Stimulated activated effector memory CD8-positive, alpha-beta T cell treated with anti-CD3 and anti-CD28 coated beads, Interleukin-12 subunit alpha, Interleukin-12 subunit beta, amount 100 ng/mL, for 72 hours (primary cell): ENCODE measurements at regions not wholly inside any gene's neighbourhood (a gene's known extent, or its start where the extent isn't known, plus 50 kb on each side); places are given as distances from the start of the nearest gene placed in this dataset.
"Not testable (repeated sequence)": the region's sequence is repeated elsewhere in the genome, so short reads cannot be mapped to it uniquely, and the experiment has no call there.

Experiments
- ATAC-seq: fragments of 150-1000 bp; cut with Tn5 transposase; 2 replicates; pipeline ENCODE4 v1.10.0; 2021
- DNase-seq, 2 donors: peaks; one replicate each; pipeline ENCODE4 v3.0.0; 2021 to 2022; ENCODE audit warnings: low spot score in 2 of 2
- H3K27ac Mint-ChIP-seq: one replicate; pipeline ENCODE4 v1.8.0; 2022; ENCODE audit warnings: mild to moderate bottlenecking, mixed read lengths
- H3K36me3 Mint-ChIP-seq: one replicate; pipeline ENCODE4 v1.8.0; 2022; ENCODE audit warnings: mild to moderate bottlenecking, mixed read lengths
- H3K4me1 Mint-ChIP-seq: one replicate; pipeline ENCODE4 v1.8.0; 2022; ENCODE audit warnings: mixed read lengths
- H3K4me3 Mint-ChIP-seq: one replicate; pipeline ENCODE4 v1.8.0; 2022; ENCODE audit warnings: mild to moderate bottlenecking, mixed read lengths
- H3K9me3 Mint-ChIP-seq: one replicate; pipeline ENCODE4 v1.8.0; 2022; ENCODE audit warnings: mixed read lengths

DNA sequence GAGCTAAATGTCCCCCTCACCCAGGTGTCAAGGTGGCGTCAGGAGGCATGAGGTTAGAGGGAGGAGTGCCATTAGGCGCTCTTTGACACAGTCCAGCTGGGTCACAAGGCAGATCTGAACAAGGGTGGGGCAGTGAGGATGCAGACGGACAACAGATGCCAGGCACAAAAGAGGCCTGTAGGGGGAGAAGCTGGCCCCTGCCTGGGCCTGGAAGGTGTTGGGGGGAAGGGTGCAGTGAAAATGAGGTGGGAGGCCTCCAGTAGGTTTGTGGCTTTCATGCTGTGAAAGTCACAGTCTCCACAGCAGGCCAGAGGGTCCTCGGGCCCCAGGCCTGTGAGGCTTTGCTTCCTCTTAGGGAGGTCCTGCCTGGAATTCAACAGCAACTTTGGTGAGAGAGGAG, 85.0 kb upstream of the PLET1 start:
- H3K4me3 Mint-ChIP-seq: no peak overlapping the region
- DNase-seq (no peak), ATAC-seq (no peak)
- H3K27ac Mint-ChIP-seq: no peak overlapping the region
- H3K36me3 Mint-ChIP-seq: no peaks in the 10 kb centered on the region
- H3K9me3 Mint-ChIP-seq: no peaks in the 10 kb centered on the region
- peaks cover 8% of the 10 kb centered on the region for H3K4me1 Mint-ChIP-seq

DNA sequence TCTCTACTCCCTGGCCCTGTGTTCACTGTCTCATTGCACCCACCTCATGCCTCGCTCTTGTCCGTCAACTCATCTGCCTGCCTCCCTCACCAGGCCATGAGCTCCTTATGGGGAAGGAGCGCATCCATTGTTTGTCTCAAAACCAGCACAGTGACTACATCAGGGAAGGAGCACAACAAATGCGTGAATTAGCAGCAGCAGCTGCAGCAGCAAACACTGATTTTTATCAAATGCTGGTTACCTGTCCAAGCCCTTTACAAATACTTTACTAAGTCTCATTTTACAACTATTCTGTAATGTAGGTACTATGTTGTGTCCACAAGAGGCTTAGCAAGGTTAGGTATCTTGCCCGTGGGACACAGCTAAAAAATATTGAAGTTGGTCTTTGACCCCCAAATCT, 85.9 kb upstream of the PLET1 start:
- Mint-ChIP-seq H3K36me3 (no peaks in the 10 kb centered on the region), H3K9me3 (no peaks in the 10 kb centered on the region), H3K4me3 (no peak overlapping the region), H3K27ac (no peak overlapping the region), H3K4me1 (peaks cover 8% of the 10 kb centered on the region)
- ATAC-seq (no peak), DNase-seq (no peak)

DNA sequence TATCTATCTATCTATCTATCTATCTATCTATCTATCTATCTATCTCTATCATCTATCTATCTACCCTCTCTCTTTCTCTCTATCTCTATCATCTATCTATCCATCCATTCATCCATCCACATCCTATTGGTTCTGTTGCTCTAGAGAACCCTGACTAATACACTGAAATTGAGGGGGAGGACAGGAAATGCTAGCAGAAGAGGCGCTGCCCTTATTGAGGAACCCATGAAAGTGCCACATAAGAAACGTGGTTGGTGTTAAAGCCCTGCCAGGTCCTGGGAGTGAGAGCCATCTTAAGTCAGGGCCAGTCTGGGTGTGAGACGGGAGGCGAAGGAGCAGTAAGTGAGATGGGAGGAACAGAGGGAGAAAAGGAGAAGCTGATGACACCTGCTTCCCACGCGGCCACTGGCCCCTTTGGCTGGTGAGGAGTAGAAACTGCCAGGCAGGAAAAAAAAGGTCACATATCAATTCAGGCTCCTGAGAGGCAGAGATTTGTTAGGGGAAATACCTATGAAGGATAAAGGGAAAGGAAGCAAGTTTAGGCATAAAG, 87.9 kb upstream of the PLET1 start:
- DNase-seq (no peak), ATAC-seq (peak; percentile 45)
- Mint-ChIP-seq H3K9me3 (no peaks in the 10 kb centered on the region), H3K4me1 (peaks cover 8% of the 10 kb centered on the region), H3K4me3 (no peak overlapping the region), H3K27ac (peak overlapping the region; percentile 29), H3K36me3 (no peaks in the 10 kb centered on the region)

DNA sequence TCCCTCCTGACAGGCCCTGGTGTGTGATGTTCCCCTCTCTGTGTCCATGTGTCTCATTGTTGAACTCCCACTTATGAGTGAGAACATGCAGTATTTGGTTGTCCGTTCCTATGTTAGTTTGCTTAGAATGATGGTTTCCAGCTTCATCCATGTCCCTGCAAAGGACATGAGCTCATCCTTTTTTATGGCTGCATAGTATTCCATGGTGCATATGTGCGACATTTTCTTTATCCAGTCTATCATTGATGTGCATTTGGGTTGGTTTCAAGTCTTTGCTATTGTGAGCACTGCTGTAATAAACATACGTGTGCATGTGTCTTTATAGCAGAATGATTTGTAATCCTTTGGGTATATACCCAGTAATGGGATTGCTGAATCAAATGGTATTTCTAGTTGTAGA, 90.8 kb upstream of the PLET1 start:
- H3K9me3 Mint-ChIP-seq, ATAC-seq, H3K4me3 Mint-ChIP-seq, H3K36me3 Mint-ChIP-seq, H3K4me1 Mint-ChIP-seq, DNase-seq, H3K27ac Mint-ChIP-seq: not testable (repeated sequence)

DNA sequence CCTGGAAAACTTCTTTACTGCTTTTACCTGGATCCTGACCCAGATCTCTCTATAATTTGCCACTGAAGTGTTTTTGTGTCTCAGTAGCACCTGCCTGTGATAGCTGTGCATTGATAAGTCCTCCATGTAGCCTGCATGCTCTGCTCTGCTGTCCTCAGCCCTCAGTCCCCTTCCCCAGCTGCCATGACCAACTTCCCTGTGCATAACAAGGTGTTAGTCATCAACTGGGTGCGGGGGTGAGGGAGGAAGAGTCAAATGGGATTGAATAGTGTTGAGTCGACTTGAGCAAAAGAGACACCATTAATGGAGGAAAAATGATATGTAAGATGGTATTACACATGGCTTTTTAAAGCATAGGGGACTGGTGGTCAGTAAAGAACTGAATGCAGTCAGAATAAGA, 92.2 kb upstream of the PLET1 start:
- peaks cover 8% of the 10 kb centered on the region for H3K4me1 Mint-ChIP-seq
- ATAC-seq: no peak
- DNase-seq: no peak
- H3K27ac Mint-ChIP-seq: no peak overlapping the region
- no peaks in the 10 kb centered on the region for H3K36me3 Mint-ChIP-seq
- H3K9me3 Mint-ChIP-seq: no peaks in the 10 kb centered on the region
- no peak overlapping the region for H3K4me3 Mint-ChIP-seq

DNA sequence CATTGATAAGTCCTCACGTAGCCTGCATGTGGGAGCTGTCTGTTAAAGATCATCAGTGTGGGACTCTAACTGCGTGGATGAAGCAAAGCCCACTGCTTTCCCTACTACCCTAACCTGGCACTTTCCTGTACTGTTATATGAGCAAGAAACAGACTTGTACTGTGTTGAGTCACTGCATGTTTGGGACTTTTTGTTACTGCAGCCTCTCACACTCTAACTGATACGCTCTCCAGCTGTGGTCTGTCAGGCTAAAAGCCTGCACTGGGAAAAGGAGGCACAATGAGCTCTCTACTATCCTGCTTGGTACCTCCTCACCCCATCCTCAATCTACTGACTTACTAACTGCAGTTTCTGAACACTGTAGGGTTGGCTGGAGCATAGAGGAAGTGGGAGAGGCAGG, 93.7 kb upstream of the PLET1 start:
- peak; percentile 21 for ATAC-seq
- no peak overlapping the region for H3K27ac Mint-ChIP-seq
- no peak for DNase-seq
- H3K36me3 Mint-ChIP-seq: no peaks in the 10 kb centered on the region
- H3K4me1 Mint-ChIP-seq: no peaks in the 10 kb centered on the region
- H3K4me3 Mint-ChIP-seq: no peak overlapping the region
- H3K9me3 Mint-ChIP-seq: no peaks in the 10 kb centered on the region

DNA sequence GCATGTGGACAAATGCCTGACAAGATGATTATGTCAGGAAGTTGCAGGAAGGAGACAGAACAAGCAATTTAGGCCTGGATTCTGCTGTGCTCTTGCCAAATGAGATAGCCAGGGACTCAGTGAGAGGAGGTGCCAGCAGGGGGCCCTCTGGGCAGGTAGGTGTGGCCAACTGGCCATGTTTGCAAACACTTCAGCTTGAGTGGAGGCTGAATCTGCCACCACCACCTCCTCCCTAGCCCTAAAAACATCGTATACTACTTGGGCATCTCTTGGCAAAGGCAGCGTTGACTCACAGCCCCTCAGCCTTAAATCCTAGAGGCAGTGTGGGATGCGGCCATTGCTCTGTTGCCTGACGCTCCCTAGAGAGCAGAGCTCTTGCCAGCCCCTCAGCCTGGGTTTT, 95.1 kb upstream of the PLET1 start:
- no peaks in the 10 kb centered on the region for H3K9me3 Mint-ChIP-seq
- H3K27ac Mint-ChIP-seq: no peak overlapping the region
- H3K4me1 Mint-ChIP-seq: no peaks in the 10 kb centered on the region
- H3K4me3 Mint-ChIP-seq: no peak overlapping the region
- DNase-seq: no peak
- no peaks in the 10 kb centered on the region for H3K36me3 Mint-ChIP-seq
- no peak for ATAC-seq

DNA sequence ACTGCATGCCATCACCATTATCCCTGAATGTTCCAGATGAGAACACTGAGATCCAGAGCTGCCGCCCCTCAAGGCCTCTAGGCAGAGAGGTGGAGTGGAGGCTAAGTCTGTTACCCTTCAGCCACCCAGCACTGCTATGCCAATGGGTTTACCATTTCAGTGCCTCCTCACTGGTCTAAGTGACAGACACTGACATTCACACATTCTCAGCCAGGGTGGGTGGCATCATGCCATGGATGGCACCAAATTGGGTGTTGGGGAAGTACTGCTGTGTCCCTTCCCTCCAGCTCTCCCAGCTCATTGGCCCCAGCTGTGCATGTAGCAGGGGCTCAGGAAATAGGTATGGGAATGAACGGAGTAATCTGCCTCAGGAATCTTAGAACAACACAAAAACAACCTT, 96.8 kb upstream of the PLET1 start:
- ATAC-seq (peak; percentile 22), DNase-seq (no peak)
- H3K27ac Mint-ChIP-seq: no peak overlapping the region
- no peaks in the 10 kb centered on the region for H3K9me3 Mint-ChIP-seq
- no peak overlapping the region for H3K4me3 Mint-ChIP-seq
- no peaks in the 10 kb centered on the region for H3K4me1 Mint-ChIP-seq
- H3K36me3 Mint-ChIP-seq: no peaks in the 10 kb centered on the region

DNA sequence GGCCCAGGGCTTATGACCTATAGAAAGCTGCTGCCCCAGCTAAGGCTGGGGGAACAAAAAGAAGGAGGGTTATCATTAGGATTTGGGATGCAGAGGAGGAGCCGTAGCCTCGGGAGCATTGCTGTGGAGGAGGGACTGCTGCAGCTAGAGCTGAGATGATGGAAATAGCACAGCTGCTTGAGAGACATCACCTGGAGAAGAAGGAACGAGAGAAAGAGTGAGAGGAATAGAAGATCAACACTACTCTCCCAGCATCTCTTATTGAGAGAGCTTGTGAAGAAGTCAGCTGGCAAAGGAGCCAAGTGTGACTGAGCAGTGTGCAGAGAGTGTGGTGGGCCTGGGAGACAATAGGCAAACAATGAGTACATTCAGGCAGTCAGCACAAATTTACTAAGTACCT, 100.7 kb upstream of the PLET1 start:
- Mint-ChIP-seq H3K9me3 (no peaks in the 10 kb centered on the region), H3K4me1 (no peaks in the 10 kb centered on the region), H3K27ac (no peak overlapping the region), H3K4me3 (no peak overlapping the region), H3K36me3 (no peaks in the 10 kb centered on the region)
- no peak for ATAC-seq
- DNase-seq: no peak

DNA sequence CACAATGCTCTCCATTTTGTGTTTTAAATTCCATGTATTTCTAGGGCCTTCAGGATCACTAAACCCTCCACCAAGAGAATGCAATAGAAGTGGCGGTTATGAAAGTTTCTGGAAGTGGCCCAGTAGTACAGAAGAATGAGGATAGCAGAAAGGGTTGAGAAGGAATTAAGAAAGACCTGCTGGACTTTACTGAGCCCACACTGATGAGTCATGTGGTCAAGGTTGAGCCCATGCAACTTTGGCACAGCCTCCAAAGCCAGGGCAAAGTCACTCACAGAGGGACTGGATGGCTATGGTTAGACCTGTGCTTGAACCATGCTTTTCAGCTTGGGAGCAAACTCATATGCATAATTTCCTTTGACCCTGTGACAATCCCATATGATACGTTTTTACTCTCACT, 102.9 kb upstream of the PLET1 start:
- Mint-ChIP-seq H3K4me3 (no peak overlapping the region), H3K4me1 (no peaks in the 10 kb centered on the region), H3K9me3 (no peaks in the 10 kb centered on the region), H3K36me3 (no peaks in the 10 kb centered on the region), H3K27ac (no peak overlapping the region)
- ATAC-seq: no peak
- DNase-seq: no peak

DNA sequence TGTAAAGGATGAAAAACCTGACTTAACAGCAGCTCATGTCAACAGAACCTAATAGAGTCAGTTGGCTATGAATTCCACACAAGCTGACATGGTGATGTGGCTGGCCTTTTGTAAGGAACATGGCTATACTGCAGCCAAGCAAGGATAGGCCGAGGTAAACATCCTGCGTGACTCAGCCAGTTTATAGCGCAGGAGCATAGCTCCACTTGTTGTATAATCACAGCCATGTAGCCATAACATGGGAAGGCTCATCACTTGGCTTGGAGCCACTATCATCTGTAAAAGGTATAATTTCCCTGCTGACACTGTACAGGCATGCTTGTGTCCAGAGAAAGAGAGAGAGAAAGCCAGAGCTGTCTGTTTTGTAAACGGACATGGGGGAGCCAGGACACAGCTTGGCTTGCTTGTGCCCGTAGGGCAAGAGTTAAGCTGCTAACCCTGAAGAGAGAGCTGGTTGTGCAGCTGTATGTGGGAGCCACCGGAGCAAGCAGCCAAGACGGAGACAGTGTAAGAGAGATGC, 104.4 kb upstream of the PLET1 start:
- no peaks in the 10 kb centered on the region for H3K4me1 Mint-ChIP-seq
- ATAC-seq: no peak
- no peak overlapping the region for H3K27ac Mint-ChIP-seq
- no peak for DNase-seq
- H3K36me3 Mint-ChIP-seq: no peaks in the 10 kb centered on the region
- H3K4me3 Mint-ChIP-seq: no peak overlapping the region
- H3K9me3 Mint-ChIP-seq: no peaks in the 10 kb centered on the region

DNA sequence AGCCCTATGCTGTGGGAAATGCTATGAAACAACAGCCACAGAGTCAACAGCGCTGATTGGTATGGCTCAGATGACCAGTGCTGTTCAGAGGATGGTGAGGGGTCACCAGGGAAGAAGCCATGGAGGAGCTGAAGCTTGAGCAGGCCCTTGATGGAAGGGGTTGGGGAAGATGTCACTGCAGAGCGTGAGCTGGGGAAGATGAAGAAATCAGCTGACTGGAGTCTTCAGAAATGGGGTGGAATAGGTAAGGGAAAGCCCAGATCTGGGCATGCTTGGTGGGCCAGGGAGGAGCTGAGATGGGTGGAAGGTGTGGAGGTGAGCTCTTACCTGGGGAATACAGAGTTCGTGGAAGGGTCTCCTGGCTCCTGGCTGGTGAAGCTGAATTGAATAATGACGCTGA, 105.4 kb upstream of the PLET1 start:
- no peaks in the 10 kb centered on the region for H3K9me3 Mint-ChIP-seq
- H3K4me1 Mint-ChIP-seq: no peaks in the 10 kb centered on the region
- H3K36me3 Mint-ChIP-seq: no peaks in the 10 kb centered on the region
- ATAC-seq (no peak), DNase-seq (no peak)
- H3K27ac Mint-ChIP-seq: no peak overlapping the region
- no peak overlapping the region for H3K4me3 Mint-ChIP-seq

DNA sequence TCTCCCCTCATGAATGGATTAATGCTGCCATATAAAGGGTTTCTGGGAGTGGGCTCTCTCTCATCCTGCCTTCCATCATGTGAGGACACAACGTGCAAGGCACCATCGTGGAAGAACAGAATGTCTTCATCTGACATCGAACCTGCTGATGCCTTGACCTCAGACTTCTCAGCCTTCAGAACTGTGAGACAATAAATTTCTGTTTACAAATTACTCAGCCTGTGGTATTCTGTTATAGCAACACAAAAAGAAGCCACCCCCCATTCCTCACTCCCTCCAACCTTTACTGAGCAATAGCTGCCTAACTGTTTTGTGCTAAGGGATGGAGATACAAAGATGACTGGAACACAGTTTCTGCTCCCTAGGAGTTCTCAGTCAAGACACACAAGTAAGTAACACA, 106.1 kb upstream of the PLET1 start:
- Mint-ChIP-seq H3K27ac (no peak overlapping the region), H3K9me3 (no peaks in the 10 kb centered on the region), H3K4me3 (no peak overlapping the region), H3K36me3 (no peaks in the 10 kb centered on the region), H3K4me1 (no peaks in the 10 kb centered on the region)
- ATAC-seq (peak; percentile 35), DNase-seq (no peak)

DNA sequence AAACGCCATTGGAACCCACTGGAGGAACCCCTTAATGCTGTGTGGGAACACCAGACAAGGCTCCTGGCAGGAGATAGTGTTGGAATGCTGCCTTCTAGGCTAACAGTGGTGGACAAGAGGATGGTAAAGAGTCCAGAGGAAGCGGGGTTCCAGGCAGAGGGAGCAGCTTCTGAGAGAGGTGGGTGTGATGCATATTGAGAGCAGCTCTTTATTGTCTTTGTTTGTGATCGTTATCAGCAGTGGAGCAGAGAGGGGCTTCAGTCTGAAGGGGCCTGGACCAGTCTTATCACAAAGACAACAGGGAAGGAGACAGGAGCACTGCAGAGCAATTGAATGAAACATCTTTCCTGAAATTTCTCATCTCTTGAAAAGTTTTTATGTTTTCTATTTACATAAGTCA, 106.8 kb upstream of the PLET1 start:
- Mint-ChIP-seq H3K4me3 (no peak overlapping the region), H3K27ac (no peak overlapping the region), H3K9me3 (no peaks in the 10 kb centered on the region), H3K4me1 (no peaks in the 10 kb centered on the region), H3K36me3 (no peaks in the 10 kb centered on the region)
- no peak for DNase-seq
- no peak for ATAC-seq

DNA sequence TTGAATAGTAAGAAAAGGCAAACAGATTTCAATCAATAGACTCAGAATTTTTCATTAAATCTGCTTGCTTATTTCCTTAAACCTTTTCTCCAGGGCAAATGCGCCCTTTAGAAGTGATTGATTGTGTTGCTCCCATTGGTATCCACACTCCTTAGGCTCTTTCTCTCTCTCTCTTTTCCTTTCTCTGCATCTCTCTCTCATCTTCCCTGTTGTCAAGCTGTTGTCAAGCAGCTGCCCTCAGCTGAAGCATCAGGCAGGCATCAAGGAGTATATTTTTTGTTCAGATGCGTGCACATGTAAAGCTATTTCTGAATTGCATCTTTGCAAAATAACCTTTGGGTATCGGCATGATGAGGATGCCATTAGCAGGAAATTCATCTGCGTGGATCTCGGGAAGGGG, 107.2 kb upstream of the PLET1 start:
- ATAC-seq: no peak
- Mint-ChIP-seq H3K36me3 (no peaks in the 10 kb centered on the region), H3K4me3 (no peak overlapping the region), H3K4me1 (no peaks in the 10 kb centered on the region), H3K9me3 (no peaks in the 10 kb centered on the region), H3K27ac (no peak overlapping the region)
- no peak for DNase-seq

DNA sequence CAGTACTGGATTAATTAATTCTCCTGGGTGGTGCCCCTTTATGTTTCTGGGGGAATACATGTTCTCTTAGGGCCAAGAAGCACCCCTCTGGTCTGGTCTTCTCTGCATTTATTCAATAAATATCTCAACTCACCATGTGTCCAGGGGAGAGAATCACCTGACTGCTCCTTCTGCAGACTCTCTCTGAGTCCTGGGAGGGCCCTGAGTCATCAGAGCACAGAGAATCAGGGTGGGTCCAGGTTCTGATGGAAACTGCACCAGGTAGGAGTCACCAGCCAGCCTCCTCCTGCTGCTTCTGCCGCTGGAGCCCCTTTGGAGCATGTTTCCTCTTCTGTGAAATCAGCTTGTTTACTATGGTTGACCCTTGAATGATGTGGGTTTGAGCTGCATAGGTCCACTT, 107.7 kb upstream of the PLET1 start:
- H3K4me3 Mint-ChIP-seq: no peak overlapping the region
- no peaks in the 10 kb centered on the region for H3K36me3 Mint-ChIP-seq
- no peaks in the 10 kb centered on the region for H3K4me1 Mint-ChIP-seq
- H3K27ac Mint-ChIP-seq: no peak overlapping the region
- no peak for ATAC-seq
- no peak for DNase-seq
- H3K9me3 Mint-ChIP-seq: no peaks in the 10 kb centered on the region

DNA sequence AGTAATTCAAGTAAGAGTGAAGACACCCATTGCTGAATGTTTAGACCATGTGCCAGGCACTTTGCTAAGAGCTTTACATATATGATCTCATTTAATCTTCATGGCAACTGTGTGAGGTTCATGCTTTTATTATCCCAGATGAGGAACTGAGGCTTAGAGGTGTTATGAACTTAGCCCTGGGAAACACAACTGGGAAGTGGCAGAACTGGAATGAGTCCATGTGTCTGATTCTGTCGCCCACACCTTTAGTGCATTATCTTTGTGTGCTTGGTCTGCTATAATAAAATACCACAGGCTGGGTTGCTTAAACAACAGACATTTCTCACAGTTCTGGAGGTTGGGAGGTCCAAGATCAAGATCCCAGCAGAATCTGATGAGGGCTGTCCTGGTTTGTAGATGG, 108.7 kb upstream of the PLET1 start:
- Mint-ChIP-seq H3K4me1 (no peaks in the 10 kb centered on the region), H3K27ac (no peak overlapping the region), H3K36me3 (no peaks in the 10 kb centered on the region), H3K9me3 (no peaks in the 10 kb centered on the region), H3K4me3 (no peak overlapping the region)
- ATAC-seq: no peak
- no peak for DNase-seq
